ENCODE measurements at regions not wholly inside any gene's neighbourhood (a gene's known extent, or its start where the extent isn't known, plus 50 kb on each side); places are given as distances from the start of the nearest gene placed in this dataset.

- no peak for TF ChIP-seq CTCF (conservative IDR thresholded peaks at IDR 0.05; ENCODE audit: control insufficient read depth, insufficient read depth, low read depth, low read length)
- no peak for DNase-seq (ENCODE audit: low read depth)
- H3K4me3 ChIP-seq (ENCODE audit: control insufficient read depth, low read depth, low read length), result no peak overlapping the region
Observed at GRCh38 chr2:4300616-4301015, 597.2 kb downstream of the DCDC2C start.

- no peak overlapping the region for H3K4me3 ChIP-seq (ENCODE audit: control insufficient read depth, low read depth, low read length)
- DNase-seq (ENCODE audit: low read depth), result no peak
- TF ChIP-seq CTCF (conservative IDR thresholded peaks at IDR 0.05; ENCODE audit: control insufficient read depth, insufficient read depth, low read depth, low read length), result no peak
Observed at GRCh38 chr2:4324531-4324930, 621.2 kb downstream of the DCDC2C start.

GRCh38 chr2:4336864-4337263 is 633.5 kb downstream of the DCDC2C start:
- no peak for TF ChIP-seq CTCF (conservative IDR thresholded peaks at IDR 0.05; ENCODE audit: control insufficient read depth, insufficient read depth, low read depth, low read length)
- no peak overlapping the region for H3K4me3 ChIP-seq (ENCODE audit: control insufficient read depth, low read depth, low read length)
- DNase-seq (ENCODE audit: low read depth), result no peak

- H3K4me3 ChIP-seq (ENCODE audit: control insufficient read depth, low read depth, low read length), result no peak overlapping the region
- TF ChIP-seq CTCF (conservative IDR thresholded peaks at IDR 0.05; ENCODE audit: control insufficient read depth, insufficient read depth, low read depth, low read length), result no peak
- no peak for DNase-seq (ENCODE audit: low read depth)
Observed at GRCh38 chr2:4338345-4338744, 635.0 kb downstream of the DCDC2C start.

GRCh38 chr2:4340536-4340935 is 637.2 kb downstream of the DCDC2C start:
- no peak for TF ChIP-seq CTCF (conservative IDR thresholded peaks at IDR 0.05; ENCODE audit: control insufficient read depth, insufficient read depth, low read depth, low read length)
- DNase-seq (ENCODE audit: low read depth), result no peak

GRCh38 chr2:4346628-4347027 is 643.3 kb downstream of the DCDC2C start:
- TF ChIP-seq CTCF (conservative IDR thresholded peaks at IDR 0.05; ENCODE audit: control insufficient read depth, insufficient read depth, low read depth, low read length), result no peak
- no peak for DNase-seq (ENCODE audit: low read depth)
- no peak overlapping the region for H3K4me3 ChIP-seq (ENCODE audit: control insufficient read depth, low read depth, low read length)

More at GRCh38 chr2:4340536-4340935, 637.2 kb downstream of the DCDC2C start:
- no peak overlapping the region for H3K4me3 ChIP-seq (ENCODE audit: control insufficient read depth, low read depth, low read length)

- no peak for TF ChIP-seq CTCF (conservative IDR thresholded peaks at IDR 0.05; ENCODE audit: control insufficient read depth, insufficient read depth, low read depth, low read length)
- no peak for DNase-seq (ENCODE audit: low read depth)
- H3K4me3 ChIP-seq (ENCODE audit: control insufficient read depth, low read depth, low read length), result no peak overlapping the region
Observed at GRCh38 chr2:4353668-4354067, 650.3 kb downstream of the DCDC2C start.
